Lower leg skin (tissue), 4 donors: ENCODE measurements at regions not wholly inside any gene's neighbourhood (a gene's known extent, or its start where the extent isn't known, plus 50 kb on each side); places are given as distances from the start of the nearest gene placed in this dataset.

Experiments
- DNase-seq, 2 donors: peaks; one replicate each; pipeline ENCODE4 v3.0.0-alpha.2; 2019; ENCODE audit warnings: low spot score in 2 of 2
- H3K4me3 ChIP-seq: fragments of 200-600 bp; sonication (generic); 2 replicates; pipeline ENCODE4 v1.5.1; 2017; ENCODE audit warnings: mild to moderate bottlenecking, low read depth; ENCODE audit not compliant: poor library complexity, severe bottlenecking
- CTCF ChIP-seq, 3 donors: fragments of 450-650 bp; IDR thresholded peaks; one replicate each; pipeline ENCODE4 v1.5.1; 2016; ENCODE audit warnings: antibody characterized with exemption in 3 of 3, mild to moderate bottlenecking in 3 of 3, moderate library complexity in 2 of 3
- POLR2A ChIP-seq, 2 donors: fragments of 450-650 bp; IDR thresholded peaks; one replicate each; pipeline ENCODE4 v1.6.1; 2016 to 2017; ENCODE audit warnings: antibody characterized with exemption in 2 of 2, mild to moderate bottlenecking in 1 of 2, moderate library complexity in 1 of 2
- WGBS, 2 donors: methylation state at CpG; one replicate each; pipeline ENCODE4 v1.1.5; 2018; 5-methylcytosine and 5-hydroxymethylcytosine counted together
- intact Hi-C: fragments of 100-400 bp; cut with DNase I; formaldehyde crosslinking; loops from one replicate; pipeline ENCODE4 v1.15.0; 2023; ENCODE audit warnings: low total_unique reads

- TF ChIP-seq CTCF (IDR thresholded peaks at IDR 0.05) (no peak), POLR2A (IDR thresholded peaks at IDR 0.05) (no peak)
- WGBS, 2 donors: 76 to 82% methylated on average over 11 of the region's 11 CpGs
- intact Hi-C loops: no loop called here
- no peak for DNase-seq
- no peak overlapping the region for H3K4me3 ChIP-seq
Observed at GRCh38 chr7:41054960-41055661, 647.8 kb downstream of the INHBA start.

GRCh38 chr7:41053820-41054219 is 649.1 kb downstream of the INHBA start:
- H3K4me3 ChIP-seq: no peak overlapping the region
- DNase-seq: no peak
- intact Hi-C loops: no loop called here
- WGBS, 2 donors: 88 to 97% methylated on average over 2 of the region's 2 CpGs
- TF ChIP-seq POLR2A (IDR thresholded peaks at IDR 0.05): no peak
- no peak for TF ChIP-seq CTCF (IDR thresholded peaks at IDR 0.05)

DNA sequence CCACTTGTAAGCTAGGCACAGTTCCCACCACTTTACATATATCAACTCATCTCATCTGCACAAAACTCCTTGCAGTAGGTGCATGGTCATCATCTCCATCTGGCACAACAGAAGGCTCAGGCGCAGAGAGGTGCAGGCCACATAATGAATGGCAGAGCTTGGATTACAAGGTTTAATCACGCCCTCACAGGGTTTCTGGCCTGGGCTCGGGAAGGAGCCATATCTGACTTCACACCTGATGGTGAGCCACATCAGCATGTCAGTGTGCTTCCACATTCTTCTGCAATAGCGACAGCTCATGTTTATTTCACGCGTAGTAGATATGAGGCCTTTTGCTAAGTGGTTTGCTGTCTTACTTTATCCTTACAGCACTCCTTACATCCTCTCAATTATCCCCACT is 650.2 kb downstream of the INHBA start:
- TF ChIP-seq CTCF (IDR thresholded peaks at IDR 0.05): no peak
- no peak for TF ChIP-seq POLR2A (IDR thresholded peaks at IDR 0.05)
- WGBS, 2 donors: 80% methylated on average over 6 of the region's 6 CpGs

GRCh38 chr7:41052201-41052600 is 650.7 kb downstream of the INHBA start:
- H3K4me3 ChIP-seq: no peak overlapping the region
- intact Hi-C loops: no loop called here
- no peak for TF ChIP-seq POLR2A (IDR thresholded peaks at IDR 0.05)
- 86 to 90% methylated on average over 3 of the region's 3 CpGs for WGBS, 2 donors
- DNase-seq: no peak

More for the DNA sequence above, 650.2 kb downstream of the INHBA start:
- intact Hi-C loops: no loop called here
- DNase-seq: no peak
- H3K4me3 ChIP-seq: no peak overlapping the region

DNA sequence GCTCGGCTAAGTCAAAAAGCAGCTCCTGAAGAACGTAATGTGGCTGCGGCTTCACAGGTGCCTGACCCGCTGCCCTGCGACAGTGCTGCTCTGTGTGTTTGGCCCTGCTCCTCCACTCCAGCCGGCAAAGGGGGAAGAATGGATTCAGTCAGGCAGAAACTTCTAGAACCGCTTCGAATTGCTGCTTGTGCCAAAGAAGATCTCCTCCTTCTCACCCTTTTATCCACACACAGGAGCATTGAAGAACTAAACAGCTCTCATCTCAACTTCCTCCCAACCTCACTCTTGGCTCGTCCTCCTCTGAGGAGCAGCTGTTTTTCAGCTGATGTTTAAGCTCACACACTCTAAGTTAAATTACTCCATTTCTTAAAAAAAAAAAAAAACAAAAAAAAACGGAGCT is 651.4 kb downstream of the INHBA start:
- H3K4me3 ChIP-seq: no peak overlapping the region
- no peak for DNase-seq
- WGBS, 2 donors: 59 to 63% methylated on average over 10 of the region's 10 CpGs
- intact Hi-C loops: no loop called here
- TF ChIP-seq POLR2A (IDR thresholded peaks at IDR 0.05) (no peak), CTCF (IDR thresholded peaks at IDR 0.05) (no peak)

DNA sequence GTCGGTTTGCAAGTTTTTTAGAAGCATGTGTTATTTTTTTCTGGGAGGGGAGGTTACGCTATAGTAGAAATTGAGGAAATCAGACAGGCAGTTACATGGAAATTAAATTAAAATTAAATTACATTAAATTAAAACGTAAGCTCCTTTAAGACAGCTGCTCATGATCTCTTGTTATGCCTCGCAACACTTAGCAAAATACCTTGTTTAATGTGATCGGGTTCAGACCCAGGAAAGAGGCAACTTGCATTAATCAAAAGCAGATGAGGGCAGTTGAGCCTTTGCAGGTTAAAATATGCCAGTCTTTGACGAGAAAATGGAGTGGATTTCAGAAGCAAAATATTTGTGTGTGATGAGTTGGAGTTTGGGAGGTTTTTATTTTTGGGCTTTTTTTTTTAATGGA is 651.8 kb downstream of the INHBA start:
- TF ChIP-seq CTCF (IDR thresholded peaks at IDR 0.05): no peak
- TF ChIP-seq POLR2A (IDR thresholded peaks at IDR 0.05): no peak
- DNase-seq: no peak
- 81 to 84% methylated on average over 6 of the region's 6 CpGs for WGBS, 2 donors
- intact Hi-C loops: no loop called here
- H3K4me3 ChIP-seq: no peak overlapping the region
